Keratinocyte (primary cell): ENCODE measurements at regions not wholly inside any gene's neighbourhood (a gene's known extent, or its start where the extent isn't known, plus 50 kb on each side); places are given as distances from the start of the nearest gene placed in this dataset.

Experiments
- DNase-seq: peaks from one replicate; pipeline ENCODE4 v3.0.0-alpha.2; 2011; ENCODE audit warnings: low read depth, missing footprints, low spot score
- FAIRE-seq: peaks from 2 replicates; lab custom pipeline; 2011; peaks lifted over from hg19 to GRCh38; lab: Jason Lieb, UNC
- H2AFZ ChIP-seq: 2 replicates; pipeline ENCODE4 v1.6.0; 2012; ENCODE audit warnings: low read length, control low read depth, inconsistent platforms; ENCODE audit not compliant: control insufficient read depth
- H3K27ac ChIP-seq: 2 replicates; pipeline ENCODE4 v1.5.1; 2011; ENCODE audit warnings: low read length; ENCODE audit not compliant: control insufficient read depth, insufficient read depth
- H3K27me3 ChIP-seq: 3 replicates; pipeline ENCODE4 v1.6.0; 2011; ENCODE audit warnings: low read length; ENCODE audit not compliant: control insufficient read depth, insufficient read depth; ENCODE audit errors: extremely low read depth
- H3K36me3 ChIP-seq, 2 experiments: 2 replicates in 1 of 2; 3 replicates in 1 of 2; pipeline ENCODE4 v1.5.1; 2011; ENCODE audit warnings: low read length in 2 of 2, mild to moderate bottlenecking in 1 of 2; ENCODE audit not compliant: control insufficient read depth in 2 of 2, insufficient read depth in 2 of 2; ENCODE audit errors: extremely low read depth in 1 of 2
- H3K4me1 ChIP-seq: 3 replicates; pipeline ENCODE4 v1.5.1; 2011; ENCODE audit warnings: low read length; ENCODE audit not compliant: control insufficient read depth, insufficient read depth; ENCODE audit errors: extremely low read depth
- H3K4me2 ChIP-seq: 3 replicates; pipeline ENCODE4 v1.6.0; 2011; ENCODE audit warnings: low read depth, low read length; ENCODE audit not compliant: control insufficient read depth, insufficient read depth; ENCODE audit errors: extremely low read depth
- H3K4me3 ChIP-seq, 3 experiments: fragments of 200-600 bp in 1 of 3; sonication (generic) in 1 of 3; 2 replicates in 2 of 3; 3 replicates in 1 of 3; pipeline ENCODE4 v1.5.1; 2011 to 2016; ENCODE audit warnings: low read length in 3 of 3, mild to moderate bottlenecking in 3 of 3, control low read depth in 2 of 3, inconsistent platforms in 1 of 3, low read depth in 1 of 3, mixed read lengths in 1 of 3, mixed run types in 1 of 3, moderate library complexity in 1 of 3; ENCODE audit not compliant: control insufficient read depth in 2 of 3, insufficient read depth in 2 of 3; ENCODE audit errors: extremely low read depth in 1 of 3
- H3K79me2 ChIP-seq: 2 replicates; pipeline ENCODE4 v1.6.0; 2012; ENCODE audit warnings: low read length; ENCODE audit not compliant: control insufficient read depth, insufficient read depth
- H3K9ac ChIP-seq: 3 replicates; pipeline ENCODE4 v1.6.0; 2011; ENCODE audit warnings: low read length; ENCODE audit not compliant: control insufficient read depth, insufficient read depth; ENCODE audit errors: extremely low read depth
- H3K9me1 ChIP-seq: 3 replicates; pipeline ENCODE4 v1.6.0; 2011; ENCODE audit warnings: low read length; ENCODE audit not compliant: control insufficient read depth, insufficient read depth; ENCODE audit errors: extremely low read depth
- H3K9me3 ChIP-seq: 2 replicates; pipeline ENCODE4 v1.5.1; 2012; ENCODE audit warnings: low read depth, low read length; ENCODE audit not compliant: control insufficient read depth
- H4K20me1 ChIP-seq: 3 replicates; pipeline ENCODE4 v1.6.0; 2011; ENCODE audit warnings: low read length; ENCODE audit not compliant: control insufficient read depth, insufficient read depth; ENCODE audit errors: extremely low read depth
- EZH2 ChIP-seq: IDR thresholded peaks from one replicate; pipeline ENCODE4 v1.6.1; 2012; ENCODE audit warnings: inconsistent platforms, mild to moderate bottlenecking, low read length, moderate library complexity
- dilution Hi-C: fragments of 300-500 bp; cut with MboI; formaldehyde crosslinking; loops from one replicate; pipeline ENCODE4 v1.7.0; 2020; ENCODE audit warnings: low sequenced_read_pairs; ENCODE audit not compliant: extremely low pct_ligation_motif_present
- TF ChIP-seq, protein P1 (sequence below), 3 experiments: IDR thresholded peaks in 1 of 3; conservative IDR thresholded peaks in 1 of 3; optimal IDR thresholded peaks in 1 of 3; 2 replicates in 2 of 3; 3 replicates in 1 of 3; pipeline versions ENCODE3 to v1.5.1; 2011; ENCODE audit warnings: low read length in 3 of 3, mild to moderate bottlenecking in 3 of 3, moderate library complexity in 2 of 3, control low read depth in 1 of 3, inconsistent platforms in 1 of 3; ENCODE audit not compliant: insufficient read depth in 2 of 3; ENCODE audit errors: extremely low read depth in 1 of 3

DNA sequence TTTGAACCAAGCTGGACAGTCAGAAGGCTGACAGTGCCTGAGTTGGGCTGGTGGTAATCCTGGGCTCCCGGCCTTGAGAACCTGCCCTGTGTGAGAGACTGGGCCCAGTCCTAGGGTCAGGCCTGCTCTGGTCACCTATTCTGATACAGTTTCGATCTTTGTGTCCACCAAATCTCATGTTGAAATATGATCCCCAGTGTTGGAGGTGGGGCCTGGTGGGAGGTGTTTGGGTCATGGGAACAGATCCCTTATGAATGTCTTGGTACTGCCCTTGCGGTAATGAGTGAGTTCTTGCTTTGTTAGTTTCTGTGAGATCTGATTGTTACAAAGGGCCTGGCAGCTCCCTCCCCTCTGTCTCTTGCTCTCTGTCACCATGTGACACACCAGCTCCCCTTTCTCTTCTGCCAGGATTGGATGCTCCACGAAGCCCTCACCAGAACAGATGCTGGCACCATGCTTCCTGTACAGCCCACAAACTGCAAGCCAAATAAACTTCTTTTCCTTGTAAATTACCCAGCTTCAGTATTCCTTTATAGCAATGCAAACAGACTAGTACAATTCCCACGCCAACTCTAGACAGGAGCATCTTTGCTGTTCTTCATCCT, 111.8 kb upstream of the ZNF438 start:
- no peak for DNase-seq
- peaks cover 13% of the 10 kb centered on the region for H3K4me1 ChIP-seq
- no peak overlapping the region for H3K4me2 ChIP-seq
- H4K20me1 ChIP-seq, result no peaks in the 10 kb centered on the region
- H3K36me3 ChIP-seq, result no peaks in the 10 kb centered on the region
- no peak overlapping the region for H3K4me3 ChIP-seq
- no peak overlapping the region for H2AFZ ChIP-seq
- no peaks in the 10 kb centered on the region for H3K9me1 ChIP-seq
- H3K9ac ChIP-seq, result no peak overlapping the region
- H3K79me2 ChIP-seq, result no peaks in the 10 kb centered on the region
- dilution Hi-C loops, result no loop called here
- H3K27me3 ChIP-seq, result no peaks in the 10 kb centered on the region
- H3K9me3 ChIP-seq, result no peaks in the 10 kb centered on the region
- no peak for FAIRE-seq
- no peak overlapping the region for H3K27ac ChIP-seq
- no peak for TF ChIP-seq EZH2
- TF ChIP-seq, protein P1, sequence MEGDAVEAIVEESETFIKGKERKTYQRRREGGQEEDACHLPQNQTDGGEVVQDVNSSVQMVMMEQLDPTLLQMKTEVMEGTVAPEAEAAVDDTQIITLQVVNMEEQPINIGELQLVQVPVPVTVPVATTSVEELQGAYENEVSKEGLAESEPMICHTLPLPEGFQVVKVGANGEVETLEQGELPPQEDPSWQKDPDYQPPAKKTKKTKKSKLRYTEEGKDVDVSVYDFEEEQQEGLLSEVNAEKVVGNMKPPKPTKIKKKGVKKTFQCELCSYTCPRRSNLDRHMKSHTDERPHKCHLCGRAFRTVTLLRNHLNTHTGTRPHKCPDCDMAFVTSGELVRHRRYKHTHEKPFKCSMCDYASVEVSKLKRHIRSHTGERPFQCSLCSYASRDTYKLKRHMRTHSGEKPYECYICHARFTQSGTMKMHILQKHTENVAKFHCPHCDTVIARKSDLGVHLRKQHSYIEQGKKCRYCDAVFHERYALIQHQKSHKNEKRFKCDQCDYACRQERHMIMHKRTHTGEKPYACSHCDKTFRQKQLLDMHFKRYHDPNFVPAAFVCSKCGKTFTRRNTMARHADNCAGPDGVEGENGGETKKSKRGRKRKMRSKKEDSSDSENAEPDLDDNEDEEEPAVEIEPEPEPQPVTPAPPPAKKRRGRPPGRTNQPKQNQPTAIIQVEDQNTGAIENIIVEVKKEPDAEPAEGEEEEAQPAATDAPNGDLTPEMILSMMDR (optimal IDR thresholded peaks at IDR 0.05 in 1 of 3, IDR thresholded peaks at IDR 0.05 in 1 of 3, conservative IDR thresholded peaks at IDR 0.05 in 1 of 3; ENCODE audit: extremely low read depth in 1 of 3, insufficient read depth in 2 of 3, low read length in 3 of 3), result no peak

DNA sequence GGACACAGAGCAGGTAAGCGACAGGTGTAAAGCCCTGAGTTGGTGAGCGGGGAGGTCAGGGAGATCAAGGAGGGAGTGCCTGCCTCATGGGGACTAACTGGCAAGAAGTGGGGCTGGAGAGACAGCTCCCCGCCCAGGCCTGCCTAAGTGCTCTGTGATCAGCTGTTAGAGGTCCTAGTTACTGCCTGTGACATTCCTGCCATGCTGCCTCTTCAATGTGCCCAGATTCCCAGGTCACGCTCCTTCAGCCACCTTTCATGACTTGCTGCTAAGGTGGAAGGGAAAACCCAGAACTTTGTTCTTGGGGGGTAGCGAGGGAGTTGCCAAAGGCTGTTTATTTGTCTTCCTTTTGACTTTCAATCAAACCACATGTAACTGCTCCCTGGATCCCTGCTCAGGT, 114.3 kb upstream of the ZNF438 start:
- no peak overlapping the region for H3K9ac ChIP-seq
- H3K4me2 ChIP-seq, result no peak overlapping the region
- DNase-seq (no peak), FAIRE-seq (no peak)
- no peaks in the 10 kb centered on the region for H3K9me3 ChIP-seq
- peaks cover 13% of the 10 kb centered on the region for H3K4me1 ChIP-seq
- H2AFZ ChIP-seq, result no peak overlapping the region
- dilution Hi-C loops, result no loop called here
- H3K27me3 ChIP-seq, result no peaks in the 10 kb centered on the region
- no peaks in the 10 kb centered on the region for H3K79me2 ChIP-seq
- H4K20me1 ChIP-seq, result no peaks in the 10 kb centered on the region
- no peak overlapping the region for H3K27ac ChIP-seq
- TF ChIP-seq, protein P1 (optimal IDR thresholded peaks at IDR 0.05 in 1 of 3, IDR thresholded peaks at IDR 0.05 in 1 of 3, conservative IDR thresholded peaks at IDR 0.05 in 1 of 3; ENCODE audit: extremely low read depth in 1 of 3, insufficient read depth in 2 of 3, low read length in 3 of 3), result no peak
- no peak for TF ChIP-seq EZH2
- no peaks in the 10 kb centered on the region for H3K9me1 ChIP-seq
- no peaks in the 10 kb centered on the region for H3K36me3 ChIP-seq
- no peak overlapping the region for H3K4me3 ChIP-seq
